HG02870 (cell line): ENCODE measurements at regions not wholly inside any gene's neighbourhood (a gene's known extent, or its start where the extent isn't known, plus 50 kb on each side); places are given as distances from the start of the nearest gene placed in this dataset.
"Not testable (repeated sequence)": the region's sequence is repeated elsewhere in the genome, so short reads cannot be mapped to it uniquely, and the experiment has no call there.

ENCODE experiments used
- ATAC-seq: cut with Tn5 transposase; IDR thresholded peaks from one replicate; pipeline ENCODE4 v1.9.1; 2021; ENCODE audit warnings: mild to moderate bottlenecking, moderate library complexity; ENCODE audit not compliant: unreplicated experiment

GRCh38 chr2:234375176-234375880 lies 121.6 kb downstream of the ARL4C start:
- ATAC-seq = no peak

GRCh38 chr2:234374736-234375135 lies 122.1 kb downstream of the ARL4C start:
- no peak for ATAC-seq

- no peak for ATAC-seq
Observed at GRCh38 chr2:234374150-234374508, 122.8 kb downstream of the ARL4C start.

GRCh38 chr2:234373481-234374149 lies 123.3 kb downstream of the ARL4C start:
- no peak for ATAC-seq

- no peak for ATAC-seq
Observed at GRCh38 chr2:234373060-234373459, 123.8 kb downstream of the ARL4C start.

GRCh38 chr2:234372506-234372905 lies 124.4 kb downstream of the ARL4C start:
- ATAC-seq = no peak

GRCh38 chr2:234368861-234369261 lies 128.0 kb downstream of the ARL4C start:
- no peak for ATAC-seq

GRCh38 chr2:234366891-234367290 lies 130.0 kb downstream of the ARL4C start:
- ATAC-seq = no peak

GRCh38 chr2:234364661-234365060 lies 132.2 kb downstream of the ARL4C start:
- ATAC-seq = no peak

- ATAC-seq = no peak
Observed at GRCh38 chr2:234363647-234364294, 133.1 kb downstream of the ARL4C start.

GRCh38 chr2:234363011-234363487 lies 133.8 kb downstream of the ARL4C start:
- ATAC-seq = no peak

- not testable (repeated sequence) for ATAC-seq
Observed at GRCh38 chr2:234360313-234360975, 136.4 kb downstream of the ARL4C start.

GRCh38 chr2:234357666-234358065 lies 139.2 kb downstream of the ARL4C start:
- ATAC-seq = no peak

- ATAC-seq = no peak
Observed at GRCh38 chr2:234355808-234356365, 141.0 kb downstream of the ARL4C start.

GRCh38 chr2:234355021-234355720 lies 141.7 kb downstream of the ARL4C start:
- ATAC-seq = no peak

- ATAC-seq = no peak
Observed at GRCh38 chr2:234352270-234352669, 144.6 kb downstream of the ARL4C start.

GRCh38 chr2:234351866-234352265 lies 145.0 kb downstream of the ARL4C start:
- not testable (repeated sequence) for ATAC-seq

GRCh38 chr2:234348081-234348480 lies 148.8 kb downstream of the ARL4C start:
- no peak for ATAC-seq

- ATAC-seq = no peak
Observed at GRCh38 chr2:234345921-234346320, 151.0 kb downstream of the ARL4C start.

GRCh38 chr2:234344012-234344411 lies 152.9 kb downstream of the ARL4C start:
- no peak for ATAC-seq
